ENCODE measurements at regions not wholly inside any gene's neighbourhood (a gene's known extent, or its start where the extent isn't known, plus 50 kb on each side); places are given as distances from the start of the nearest gene placed in this dataset.
"Not testable (repeated sequence)": the region's sequence is repeated elsewhere in the genome, so short reads cannot be mapped to it uniquely, and the experiment has no call there.

DNA sequence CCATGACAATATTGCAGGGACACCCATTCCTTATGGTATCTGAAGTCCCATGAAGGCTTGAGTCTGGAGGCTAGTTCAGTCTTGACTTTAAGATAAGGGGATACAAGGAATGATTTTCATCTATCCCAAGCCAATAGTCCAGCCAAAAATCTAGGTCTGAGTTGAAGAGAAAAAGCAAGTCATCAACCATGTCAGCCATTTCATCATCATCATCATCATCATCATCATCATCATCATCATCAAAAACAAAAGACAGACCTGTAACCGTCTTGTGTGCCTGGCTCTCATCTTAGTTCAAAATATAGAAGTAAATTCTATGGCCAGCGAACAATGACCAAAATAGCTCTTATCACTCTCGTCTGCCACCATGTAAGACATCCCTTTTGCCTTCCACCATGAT is 59.5 kb upstream of the FAM90A26 start:
- not testable (repeated sequence) for DNase-seq

GRCh38 chr4:9103148-9103524 is 67.1 kb upstream of the FAM90A26 start:
- DNase-seq: not testable (repeated sequence)

GRCh38 chr4:9102471-9103147 is 67.6 kb upstream of the FAM90A26 start:
- not testable (repeated sequence) for DNase-seq

- DNase-seq: not testable (repeated sequence)
These were observed 73.9 kb upstream of the FAM90A26 start for GRCh38 chr4:9096330-9096729.

GRCh38 chr4:9078796-9079195 is 91.4 kb upstream of the FAM90A26 start:
- not testable (repeated sequence) for DNase-seq

DNA sequence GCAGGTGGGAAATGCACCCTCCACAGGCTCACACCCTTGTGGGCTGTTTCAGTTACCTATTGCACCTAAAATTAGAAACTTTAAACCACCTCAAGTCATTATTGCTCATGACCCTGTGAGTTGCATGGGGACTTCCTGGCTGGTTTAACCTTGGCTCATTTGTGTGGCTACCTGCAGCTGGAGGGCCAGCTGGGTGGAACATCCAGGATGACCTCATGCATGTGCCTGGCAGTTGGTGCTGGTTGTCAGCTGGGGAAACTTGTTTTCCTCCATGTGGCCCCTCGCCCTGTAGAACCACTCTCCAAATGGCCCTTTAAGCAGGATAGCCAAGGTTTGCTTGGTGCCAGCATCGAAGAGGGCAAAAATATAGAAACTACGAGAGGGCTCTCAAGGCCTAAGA is 93.2 kb upstream of the FAM90A26 start:
- not testable (repeated sequence) for DNase-seq

DNA sequence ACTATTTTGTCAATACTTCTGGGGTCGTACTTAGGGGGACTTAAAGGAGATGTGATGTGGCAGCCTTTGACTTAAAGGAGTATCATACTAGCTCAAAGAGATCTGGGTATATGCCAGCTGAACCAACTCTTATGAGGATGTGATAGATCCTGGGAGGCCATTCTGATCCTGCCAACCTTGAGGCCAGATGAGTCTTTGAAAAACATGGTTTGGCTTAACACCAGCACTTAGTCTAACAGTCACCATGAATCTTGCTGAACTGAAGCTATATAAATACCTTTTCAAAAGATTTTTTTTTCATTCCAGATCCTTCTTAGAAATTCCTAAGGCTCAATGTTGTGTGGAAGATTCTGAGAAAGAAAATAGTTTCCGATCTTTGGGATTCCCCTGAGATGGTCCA is 93.7 kb upstream of the FAM90A26 start:
- DNase-seq: not testable (repeated sequence)

DNA sequence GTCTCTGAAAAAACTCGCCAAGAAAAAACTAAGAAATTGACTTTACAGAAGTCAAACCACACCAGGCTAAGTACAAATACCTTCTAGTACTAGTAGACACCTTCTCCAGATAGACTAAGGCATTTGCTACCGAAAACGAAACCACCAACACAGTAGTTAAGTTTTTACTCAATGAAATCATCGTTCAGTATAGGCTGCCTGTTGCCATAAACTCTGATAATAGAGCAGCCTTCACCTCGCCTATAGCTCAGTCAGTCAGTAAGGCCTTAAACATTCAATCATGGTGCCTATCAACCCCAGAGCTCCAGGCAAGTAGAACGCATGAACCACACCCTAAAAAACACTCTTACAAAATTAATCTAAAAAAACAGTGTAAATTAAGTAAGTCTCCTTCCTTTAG is 96.8 kb upstream of the FAM90A26 start:
- not testable (repeated sequence) for DNase-seq

DNA sequence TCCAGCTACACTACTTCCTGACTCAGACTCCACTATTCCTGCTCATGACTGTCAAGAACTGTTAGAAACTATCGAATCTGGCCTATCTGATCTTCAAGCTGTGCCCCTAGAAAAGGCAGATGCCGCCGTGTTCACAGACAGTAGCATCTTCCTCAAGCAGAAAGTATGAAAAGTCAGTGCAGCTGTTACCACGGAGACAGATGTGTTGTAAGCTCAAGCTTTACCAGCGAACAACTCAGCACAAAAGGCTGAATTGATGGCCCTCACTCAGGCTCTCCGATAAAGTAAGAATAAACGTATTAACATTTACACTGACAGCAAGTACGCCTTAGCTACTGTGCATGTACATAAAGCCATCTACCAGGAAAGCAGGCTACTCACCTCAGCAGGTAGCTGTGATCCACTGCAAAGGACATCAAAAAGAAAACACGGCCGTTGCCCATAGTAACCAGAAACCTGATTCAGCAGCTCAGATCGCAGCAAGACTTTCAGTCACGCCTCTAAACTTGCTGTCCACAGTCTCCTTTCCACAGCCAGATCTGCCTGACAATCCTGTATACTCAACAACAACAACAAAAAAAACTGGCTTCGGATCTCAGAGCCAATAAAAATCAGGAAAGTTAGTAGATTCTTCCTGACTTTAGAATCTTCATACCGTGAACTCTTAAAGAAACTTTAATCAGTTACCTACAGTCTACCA is 97.5 kb upstream of the FAM90A26 start:
- not testable (repeated sequence) for DNase-seq

DNA sequence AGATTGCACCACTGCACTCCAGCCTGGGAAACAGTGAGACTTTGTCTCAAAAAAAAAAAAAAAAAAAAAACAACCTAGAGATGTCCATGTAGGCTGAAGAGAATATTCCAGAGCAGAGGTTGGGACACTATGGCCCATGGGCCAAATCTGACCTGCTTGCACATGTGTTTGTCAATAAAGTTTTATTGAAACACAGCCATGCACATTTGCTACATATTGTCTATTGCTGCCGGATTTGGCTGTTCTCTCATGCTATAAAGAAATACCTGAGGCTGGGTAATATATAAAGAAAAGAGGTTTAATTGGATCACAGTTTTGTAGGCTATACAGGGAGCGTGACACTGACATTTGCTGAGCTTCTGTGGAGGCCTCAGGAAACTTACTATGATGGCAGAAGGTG is 102.3 kb upstream of the FAM90A26 start:
- DNase-seq: not testable (repeated sequence)

DNA sequence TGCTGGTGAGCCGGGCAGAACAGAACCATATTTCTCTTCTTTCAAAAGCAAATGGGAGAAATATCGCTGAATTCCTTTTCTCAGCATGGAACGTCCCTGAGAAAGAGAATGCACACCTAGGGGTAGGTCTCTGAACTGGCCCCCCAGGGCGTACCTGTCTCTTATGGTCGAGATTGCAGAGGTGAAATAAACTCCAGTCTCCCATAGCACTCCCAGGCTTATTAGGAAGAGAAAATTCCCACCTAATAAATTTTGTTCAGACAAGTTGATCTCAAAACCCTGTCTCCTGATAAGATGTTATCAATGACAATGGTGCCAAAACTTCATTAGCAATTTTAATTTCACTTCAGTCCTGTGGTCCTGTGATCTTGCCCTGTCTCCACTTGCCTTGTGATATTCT is 106.6 kb upstream of the FAM90A26 start:
- not testable (repeated sequence) for DNase-seq

GRCh38 chr4:9024866-9025265 is 145.3 kb upstream of the FAM90A26 start:
- not testable (repeated sequence) for DNase-seq

DNA sequence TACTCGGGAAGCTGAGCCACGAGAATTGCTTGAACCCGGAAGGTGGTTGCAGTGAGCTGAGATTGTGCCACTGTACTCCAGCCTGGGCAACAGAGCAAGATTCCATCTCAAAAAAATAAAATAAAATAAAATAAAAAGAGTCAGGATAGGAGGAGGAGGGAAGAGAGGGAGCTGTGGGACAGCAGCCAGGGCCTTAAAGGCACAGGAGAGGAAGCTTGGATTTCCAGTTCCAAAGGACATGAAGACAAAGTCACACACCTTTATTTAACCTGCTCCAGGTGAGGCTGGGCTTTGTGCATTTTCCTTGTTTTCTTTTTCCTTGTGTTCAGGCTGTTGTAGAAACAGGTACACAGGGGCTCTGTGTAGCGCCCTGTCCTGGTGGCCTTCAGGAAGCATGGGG is 138.2 kb upstream of the HMX1 start:
- not testable (repeated sequence) for DNase-seq

DNA sequence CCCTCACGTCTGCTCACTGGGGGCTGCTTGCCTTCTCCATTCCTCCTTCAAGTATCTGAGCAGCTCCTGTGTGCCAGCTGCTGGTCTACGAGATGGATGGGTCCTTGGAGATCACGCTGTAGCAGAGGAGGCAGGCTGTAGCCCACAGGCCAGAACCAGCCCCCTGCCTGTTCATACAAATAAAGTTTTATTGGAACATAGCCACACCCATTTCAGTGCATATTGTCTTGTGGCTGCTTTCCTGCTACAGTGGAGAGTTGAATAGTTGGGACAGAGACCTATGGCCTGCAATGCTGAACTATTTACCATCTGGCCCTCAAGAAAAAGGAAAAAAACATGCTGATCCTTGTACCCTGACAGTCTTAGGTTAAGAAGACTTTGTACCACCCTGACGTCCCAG is 136.8 kb upstream of the HMX1 start:
- DNase-seq: not testable (repeated sequence)

GRCh38 chr4:9001153-9001552 is 129.5 kb upstream of the HMX1 start:
- not testable (repeated sequence) for DNase-seq

DNA sequence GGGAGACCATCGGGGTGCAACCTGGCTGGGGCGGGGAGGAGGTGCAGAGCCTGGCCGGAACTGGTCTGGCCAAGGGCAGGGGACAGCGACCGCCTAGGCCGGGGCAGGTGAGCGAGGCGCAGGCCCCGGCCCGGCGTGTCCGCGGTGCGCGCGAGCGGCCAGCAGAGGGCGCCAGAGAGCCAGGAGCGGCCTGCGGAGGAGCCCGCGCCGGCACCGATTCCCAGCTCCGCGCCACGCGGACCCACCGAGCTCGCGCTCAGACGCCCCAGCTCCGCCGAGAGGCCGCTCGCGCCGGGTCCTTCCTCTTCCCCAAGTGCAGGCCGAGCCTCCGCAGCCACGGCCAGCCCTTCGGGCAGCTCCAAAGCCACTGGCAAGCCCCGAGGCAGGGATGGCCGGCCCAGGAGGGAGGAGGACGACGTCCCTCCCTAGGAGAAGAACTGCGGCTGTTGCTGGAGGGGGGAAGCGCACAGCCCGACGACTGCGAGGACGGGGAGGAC is 128.9 kb upstream of the HMX1 start:
- peak; percentile 28 for DNase-seq

DNA sequence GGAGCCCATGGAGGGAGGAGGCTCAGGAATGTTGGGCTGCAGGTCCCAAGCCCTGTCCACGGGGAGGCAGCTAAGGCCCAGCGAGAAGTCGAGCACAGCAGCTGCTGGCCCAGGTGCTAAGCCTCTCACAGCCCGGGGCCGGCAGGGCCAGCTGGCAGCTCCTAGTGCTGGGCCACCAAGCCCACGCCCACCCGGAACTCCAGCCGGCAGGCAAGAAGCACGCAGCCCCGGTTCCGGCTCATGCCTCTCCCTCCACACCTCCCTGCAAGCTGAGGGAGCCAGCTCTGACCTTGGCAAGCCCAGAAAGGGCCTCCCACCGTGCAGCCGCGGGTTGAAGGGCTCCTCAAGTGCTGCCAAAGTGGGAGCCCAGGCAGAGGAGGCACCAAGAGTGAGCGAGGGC is 121.3 kb upstream of the HMX1 start:
- not testable (repeated sequence) for DNase-seq

DNA sequence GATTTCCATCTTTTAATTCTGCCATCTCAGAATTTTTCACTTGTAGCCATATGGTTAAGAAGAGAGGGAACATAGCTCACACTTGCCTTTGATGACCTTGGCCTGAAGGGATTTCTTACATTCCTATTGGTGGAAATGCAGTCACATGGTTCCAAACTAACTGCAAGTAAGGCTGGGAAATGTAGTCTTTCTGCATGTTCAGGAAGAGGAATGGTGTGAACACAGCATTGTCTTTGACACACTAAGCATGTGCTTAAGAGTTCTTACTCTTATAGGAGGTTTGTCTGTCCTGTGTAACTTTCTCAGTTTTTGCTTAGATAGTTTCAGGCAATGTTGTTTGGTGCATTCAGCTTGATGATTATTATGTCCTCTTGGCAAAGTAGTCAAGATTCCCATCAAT is 119.8 kb upstream of the HMX1 start:
- DNase-seq: not testable (repeated sequence)

DNA sequence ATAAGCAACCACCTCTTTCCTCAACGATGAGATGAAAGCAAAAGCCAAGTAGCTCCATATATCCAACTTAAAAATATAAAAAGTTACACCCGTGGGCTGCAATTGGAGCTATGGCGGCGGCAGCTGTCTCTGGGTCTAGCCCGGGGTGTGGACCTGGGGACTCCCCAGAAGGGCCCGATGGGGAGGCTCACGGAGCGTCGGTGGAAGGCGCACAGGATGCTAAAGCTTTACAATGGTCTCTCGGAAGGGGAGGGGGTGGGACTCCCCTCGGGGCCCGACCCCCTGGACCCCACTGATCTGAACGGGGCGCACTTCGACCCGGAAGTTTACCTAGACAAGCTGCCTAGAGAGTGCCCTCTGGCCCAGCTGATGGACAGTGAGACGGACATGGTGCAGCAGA is 118.7 kb upstream of the HMX1 start:
- DNase-seq: not testable (repeated sequence)

- not testable (repeated sequence) for DNase-seq
These were observed 114.1 kb upstream of the HMX1 start for GRCh38 chr4:8985786-8986185.

- DNase-seq: not testable (repeated sequence)
These were observed 113.0 kb upstream of the HMX1 start for GRCh38 chr4:8984641-8985040.

DNA sequence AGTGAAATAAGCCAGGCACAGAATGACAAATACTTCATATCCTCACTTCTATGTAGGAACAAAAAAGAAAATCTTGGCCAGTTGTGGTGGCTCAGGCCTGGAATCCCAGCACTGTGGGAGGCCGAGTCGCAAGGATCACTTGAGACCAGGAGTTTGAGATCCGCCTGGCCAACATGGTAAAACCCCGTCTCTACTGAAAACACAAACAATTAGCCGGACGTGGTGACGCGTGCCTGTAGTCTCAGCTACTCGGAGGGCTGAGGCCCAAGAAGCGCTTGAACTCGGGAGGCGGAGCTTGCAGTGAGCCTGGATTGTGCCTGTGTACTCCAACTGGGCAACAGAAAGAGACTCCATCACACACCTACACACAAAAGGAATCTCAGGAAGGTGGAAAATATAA is 112.3 kb upstream of the HMX1 start:
- DNase-seq: not testable (repeated sequence)

DNA sequence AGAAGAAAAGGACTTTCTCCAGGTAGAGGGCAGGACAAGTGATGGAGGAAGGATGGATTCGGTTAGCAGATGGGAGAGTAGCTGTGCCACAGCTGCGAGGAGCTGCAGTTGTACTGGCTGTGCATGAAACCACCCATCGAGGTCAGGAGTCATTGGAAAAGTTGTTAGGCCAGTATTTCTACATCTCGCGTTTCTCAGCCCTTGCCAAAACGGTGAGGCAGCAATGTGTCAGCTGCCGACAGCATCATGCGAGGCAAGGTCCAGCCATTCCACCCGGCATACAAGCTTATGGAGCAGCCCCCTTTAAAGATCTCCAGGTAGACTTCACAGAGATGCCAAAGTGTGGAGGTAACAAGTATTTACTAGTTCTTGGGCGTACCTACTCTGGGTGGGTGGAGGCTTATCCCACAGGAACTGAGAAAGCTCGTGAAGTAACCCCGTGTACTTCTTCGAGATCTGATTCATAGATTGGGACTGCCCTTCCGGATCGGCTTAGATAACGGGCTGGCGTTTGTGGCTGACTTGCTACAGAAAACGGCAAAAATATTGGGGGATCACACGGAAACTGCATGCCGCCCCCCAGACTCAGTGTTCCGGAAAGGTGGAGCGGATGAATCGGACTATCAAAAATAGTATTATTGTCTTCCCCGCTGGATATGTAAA is 105.0 kb upstream of the HMX1 start:
- not testable (repeated sequence) for DNase-seq

GRCh38 chr4:8972635-8973034 is 101.0 kb upstream of the HMX1 start:
- DNase-seq: not testable (repeated sequence)

All from CD4-positive, alpha-beta T cell treated with Interleukin-15 for 1 hour (primary cell).